ENCODE measurements at regions not wholly inside any gene's neighbourhood (a gene's known extent, or its start where the extent isn't known, plus 50 kb on each side); places are given as distances from the start of the nearest gene placed in this dataset.

- TF ChIP-seq CTCF (conservative IDR thresholded peaks at IDR 0.05), result no peak
- Histone ChIP-seq H2BK15ac (ENCODE audit: low read depth, low read length) (no peak overlapping the region), H2BK120ac (ENCODE audit: low read depth, low read length, poor library complexity, severe bottlenecking) (no peak overlapping the region), H3K23ac (ENCODE audit: insufficient read length, low read depth, low read length) (no peak overlapping the region), H2BK20ac (ENCODE audit: low read depth, low read length, poor library complexity, severe bottlenecking) (no peak overlapping the region), H2AFZ (ENCODE audit: low read length) (no peak overlapping the region), H3T11ph (ENCODE audit: low read length) (no peak overlapping the region), H4K20me1 (ENCODE audit: control insufficient read depth, insufficient read depth, insufficient read length) (no peaks in the 10 kb centered on the region), H3K56ac (ENCODE audit: insufficient read length, low read depth, low read length) (no peak overlapping the region), H4K5ac (ENCODE audit: insufficient read length, low read depth, low read length) (no peak overlapping the region), H3K9ac (ENCODE audit: extremely low read depth, insufficient read length, low read length) (no peak overlapping the region), H3K4me2 (ENCODE audit: insufficient read depth, insufficient read length, low read length) (no peak overlapping the region), H3K14ac (ENCODE audit: insufficient read depth, low read length) (no peak overlapping the region), H4K8ac (replicated peaks; ENCODE audit: insufficient read length, low read depth, low read length) (no peak overlapping the region), H3K27me3 (ENCODE audit: insufficient read depth, low read length) (no peaks in the 10 kb centered on the region), H3K18ac (ENCODE audit: insufficient read length, low read depth, low read length) (no peak overlapping the region), H3K79me2 (ENCODE audit: insufficient read depth, low read length) (no peaks in the 10 kb centered on the region), H3K9me3 (ENCODE audit: control insufficient read depth, low read depth, low read length) (no peaks in the 10 kb centered on the region), H2BK5ac (ENCODE audit: insufficient read length, low read length) (no peak overlapping the region), H2BK12ac (ENCODE audit: insufficient read length, low read depth, low read length) (no peak overlapping the region), H3K4ac (ENCODE audit: low read depth, low read length) (no peak overlapping the region), H2AK5ac (ENCODE audit: insufficient read length, low read length) (no peak overlapping the region), H3K27ac (ENCODE audit: insufficient read length, low read depth, low read length) (no peak overlapping the region), H3K23me2 (ENCODE audit: insufficient read length, low read depth, low read length, poor library complexity, severe bottlenecking) (no peaks in the 10 kb centered on the region), H3K79me1 (ENCODE audit: insufficient read depth, low read depth, low read length, poor library complexity, severe bottlenecking) (no peaks in the 10 kb centered on the region), H3K4me1 (ENCODE audit: insufficient read depth, low read length) (no peaks in the 10 kb centered on the region), H4K91ac (ENCODE audit: insufficient read length, low read depth, low read length) (no peak overlapping the region)
- Mint-ChIP-seq H3K4me1 (peaks cover 0 to 3% of the 10 kb centered on the region in 2 experiments; a peak in 1 of 4 replicates), H3K36me3 (ENCODE audit: insufficient read depth in 1 of 3, low read depth in 3 of 3) (no peaks in the 10 kb centered on the region), H3K27ac (no peak overlapping the region), H3K27me3 (ENCODE audit: low read depth) (peaks cover 3% of the 10 kb centered on the region; the same call in 1 of the 2 replicates), H3K9me3 (no peaks in the 10 kb centered on the region), H3K4me3 (no peak overlapping the region)
- no CpG with 5 or more reads among the region's 3 CpGs for WGBS (ENCODE audit: extremely low coverage, insufficient read length, low lambda C conversion rate)
- DNase-seq, result no peak
Measured at GRCh38 chr5:133892774-133893173, 75.7 kb downstream of the C5orf15 start.
